GM18858 (cell line): ENCODE measurements at regions not wholly inside any gene's neighbourhood (a gene's known extent, or its start where the extent isn't known, plus 50 kb on each side); places are given as distances from the start of the nearest gene placed in this dataset.

Experiments
- ATAC-seq: cut with Tn5 transposase; IDR thresholded peaks from one replicate; pipeline ENCODE4 v1.9.1; 2021; ENCODE audit not compliant: unreplicated experiment

- no peak for ATAC-seq
These were observed 133.4 kb downstream of the JCAD start for GRCh38 chr10:29925771-29926692.

- ATAC-seq = no peak
These were observed 134.9 kb downstream of the JCAD start for GRCh38 chr10:29924436-29924835.

GRCh38 chr10:29923416-29923965 is 135.9 kb downstream of the JCAD start:
- no peak for ATAC-seq

- ATAC-seq = no peak
These were observed 136.5 kb downstream of the JCAD start for GRCh38 chr10:29922892-29923291.

GRCh38 chr10:29922226-29922625 is 137.2 kb downstream of the JCAD start:
- no peak for ATAC-seq

GRCh38 chr10:29921071-29921446 is 138.3 kb downstream of the JCAD start:
- no peak for ATAC-seq

- ATAC-seq = no peak
These were observed 138.8 kb downstream of the JCAD start for GRCh38 chr10:29920408-29921070.

GRCh38 chr10:29918623-29919400 is 140.6 kb downstream of the JCAD start:
- no peak for ATAC-seq

- no peak for ATAC-seq
These were observed 142.1 kb downstream of the JCAD start for GRCh38 chr10:29917311-29917710.

- ATAC-seq = no peak
These were observed 142.7 kb downstream of the JCAD start for GRCh38 chr10:29916669-29917068.

GRCh38 chr10:29914986-29915785 is 144.2 kb downstream of the JCAD start:
- no peak for ATAC-seq

- no peak for ATAC-seq
These were observed 150.4 kb downstream of the JCAD start for GRCh38 chr10:29908962-29909361.

- no peak for ATAC-seq
These were observed 158.5 kb downstream of the JCAD start for GRCh38 chr10:29900865-29901264.

GRCh38 chr10:29897999-29898716 is 161.2 kb downstream of the JCAD start:
- no peak for ATAC-seq

GRCh38 chr10:29897430-29897829 is 162.0 kb downstream of the JCAD start:
- no peak for ATAC-seq

- ATAC-seq = no peak
These were observed 163.3 kb downstream of the JCAD start for GRCh38 chr10:29896053-29896452.

GRCh38 chr10:29895456-29895855 is 163.9 kb downstream of the JCAD start:
- no peak for ATAC-seq

- ATAC-seq = no peak
These were observed 171.1 kb downstream of the JCAD start for GRCh38 chr10:29888321-29888720.

GRCh38 chr10:29886299-29886698 is 173.1 kb downstream of the JCAD start:
- ATAC-seq = no peak

GRCh38 chr10:29883231-29883630 is 176.2 kb downstream of the JCAD start:
- no peak for ATAC-seq
